Neural progenitor cell (in vitro differentiated cells): ENCODE measurements at regions not wholly inside any gene's neighbourhood (a gene's known extent, or its start where the extent isn't known, plus 50 kb on each side); places are given as distances from the start of the nearest gene placed in this dataset.

Experiments
- DNase-seq: peaks from one replicate; pipeline ENCODE4 v3.0.0-alpha.2; 2016; ENCODE audit warnings: low spot score
- H2AFZ ChIP-seq: fragments of 200-600 bp; sonication (generic); replicated peaks from 2 replicates; pipeline ENCODE4 v1.6.1; 2016; ENCODE audit warnings: antibody characterized with exemption
- H3F3A ChIP-seq: fragments of 200-600 bp; sonication (generic); 2 replicates; pipeline ENCODE4 v1.6.1; 2016; ENCODE audit warnings: antibody characterized with exemption, low read depth
- H3K27ac ChIP-seq: fragments of 200-600 bp; sonication (generic); 2 replicates; pipeline ENCODE4 v1.5.1; 2016; ENCODE audit warnings: mild to moderate bottlenecking
- H3K27me3 ChIP-seq: fragments of 200-600 bp; sonication (generic); 2 replicates; pipeline ENCODE4 v1.6.1; 2016; ENCODE audit warnings: mild to moderate bottlenecking, moderate library complexity
- H3K36me3 ChIP-seq: fragments of 200-600 bp; sonication (generic); 2 replicates; pipeline ENCODE4 v1.5.1; 2016
- H3K4me1 ChIP-seq: fragments of 200-600 bp; sonication (generic); 2 replicates; pipeline ENCODE4 v1.6.1; 2016; ENCODE audit warnings: mixed run types
- H3K4me2 ChIP-seq: fragments of 200-600 bp; sonication (generic); 2 replicates; pipeline ENCODE4 v1.6.1; 2016
- H3K4me3 ChIP-seq: fragments of 200-600 bp; sonication (generic); 2 replicates; pipeline ENCODE4 v1.5.1; 2016
- H3K79me2 ChIP-seq: fragments of 200-600 bp; sonication (generic); 2 replicates; pipeline ENCODE4 v1.6.1; 2016; ENCODE audit warnings: low read depth
- H3K9ac ChIP-seq: fragments of 200-600 bp; sonication (generic); 2 replicates; pipeline ENCODE4 v1.6.1; 2016
- H3K9me3 ChIP-seq: fragments of 200-600 bp; sonication (generic); 2 replicates; pipeline ENCODE4 v1.5.1; 2016; ENCODE audit warnings: low read depth
- H4K20me1 ChIP-seq: fragments of 200-600 bp; sonication (generic); 2 replicates; pipeline ENCODE4 v1.6.1; 2016; ENCODE audit warnings: low read depth
- H3K27ac Mint-ChIP-seq: 3 replicates; pipeline ENCODE4 v1.8.0; 2021; ENCODE audit warnings: mixed read lengths
- H3K27me3 Mint-ChIP-seq: 2 replicates; pipeline ENCODE4 v1.8.0; 2022; ENCODE audit warnings: low read depth, mild to moderate bottlenecking, inconsistent platforms, moderate library complexity, mixed read lengths; ENCODE audit not compliant: insufficient read depth
- H3K36me3 Mint-ChIP-seq: 3 replicates; pipeline ENCODE4 v1.8.0; 2021; ENCODE audit warnings: mixed read lengths
- H3K4me1 Mint-ChIP-seq: 3 replicates; pipeline ENCODE4 v1.8.0; 2021; ENCODE audit warnings: mixed read lengths
- H3K4me3 Mint-ChIP-seq: 3 replicates; pipeline ENCODE4 v1.8.0; 2021; ENCODE audit warnings: mild to moderate bottlenecking, moderate library complexity, mixed read lengths
- H3K9me3 Mint-ChIP-seq: 3 replicates; pipeline ENCODE4 v1.8.0; 2020; ENCODE audit warnings: mixed read lengths
- EZH2 ChIP-seq: fragments of 200-600 bp; sonication (generic); IDR thresholded peaks from 2 replicates; pipeline ENCODE4 v1.6.1; 2017; ENCODE audit warnings: antibody characterized with exemption, mild to moderate bottlenecking, moderate library complexity
- EZH2phosphoT487 ChIP-seq: fragments of 200-600 bp; sonication (generic); IDR thresholded peaks from 2 replicates; pipeline ENCODE4 v1.6.1; 2017; ENCODE audit warnings: antibody characterized with exemption
- TF ChIP-seq, protein P1 (sequence below): fragments of 200-600 bp; sonication (generic); IDR thresholded peaks from 2 replicates; pipeline ENCODE4 v1.5.1; 2017; ENCODE audit warnings: antibody characterized with exemption, mild to moderate bottlenecking

DNA sequence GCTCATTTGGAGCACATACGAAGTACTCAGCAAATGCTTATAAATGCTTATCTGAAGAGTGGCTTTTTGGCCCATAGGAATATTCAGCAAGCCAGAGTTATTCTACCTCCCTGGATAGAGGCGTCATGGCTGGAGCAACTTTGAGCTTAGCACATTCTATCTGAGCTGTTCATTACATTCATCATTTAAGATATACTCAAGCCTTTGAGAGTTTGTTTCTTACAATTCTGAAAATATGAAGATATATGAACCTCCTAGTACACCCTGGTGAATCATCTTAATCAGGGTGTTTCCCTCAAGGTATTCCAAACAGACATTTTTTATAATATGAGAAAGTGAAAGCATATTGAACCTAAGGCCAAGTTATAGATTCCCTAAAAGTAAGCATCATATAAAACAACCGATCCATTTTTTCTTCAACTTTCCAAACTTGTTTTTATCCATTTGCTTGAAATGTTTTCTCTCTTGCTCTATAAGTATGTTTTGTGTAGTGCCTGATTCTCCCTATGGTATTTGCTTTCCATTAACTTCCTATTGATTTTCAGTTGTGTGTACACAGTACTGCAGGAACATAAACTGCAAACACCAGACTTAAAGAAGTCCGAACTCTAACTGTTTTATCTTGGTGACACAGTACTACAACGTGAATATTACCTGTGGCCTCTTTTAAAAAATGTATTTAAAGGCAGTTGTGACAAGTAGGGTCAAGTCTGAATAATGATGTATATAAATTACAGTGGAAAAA, 139.7 kb upstream of the PTPRK start:
- Mint-ChIP-seq H3K4me1 (peaks cover 8% of the 10 kb centered on the region), H3K27ac (no peak overlapping the region)

GRCh38 chr6:128659276-128659675, 138.9 kb upstream of the PTPRK start:
- H3F3A ChIP-seq = no peaks in the 10 kb centered on the region
- Mint-ChIP-seq H3K27me3 (no peaks in the 10 kb centered on the region), H3K27ac (no peak overlapping the region), H3K4me3 (no peak overlapping the region), H3K36me3 (no peaks in the 10 kb centered on the region), H3K9me3 (no peaks in the 10 kb centered on the region), H3K4me1 (peaks cover 8% of the 10 kb centered on the region)
- no peak for TF ChIP-seq EZH2
- TF ChIP-seq EZH2phosphoT487 = no peak
- TF ChIP-seq, protein P1, sequence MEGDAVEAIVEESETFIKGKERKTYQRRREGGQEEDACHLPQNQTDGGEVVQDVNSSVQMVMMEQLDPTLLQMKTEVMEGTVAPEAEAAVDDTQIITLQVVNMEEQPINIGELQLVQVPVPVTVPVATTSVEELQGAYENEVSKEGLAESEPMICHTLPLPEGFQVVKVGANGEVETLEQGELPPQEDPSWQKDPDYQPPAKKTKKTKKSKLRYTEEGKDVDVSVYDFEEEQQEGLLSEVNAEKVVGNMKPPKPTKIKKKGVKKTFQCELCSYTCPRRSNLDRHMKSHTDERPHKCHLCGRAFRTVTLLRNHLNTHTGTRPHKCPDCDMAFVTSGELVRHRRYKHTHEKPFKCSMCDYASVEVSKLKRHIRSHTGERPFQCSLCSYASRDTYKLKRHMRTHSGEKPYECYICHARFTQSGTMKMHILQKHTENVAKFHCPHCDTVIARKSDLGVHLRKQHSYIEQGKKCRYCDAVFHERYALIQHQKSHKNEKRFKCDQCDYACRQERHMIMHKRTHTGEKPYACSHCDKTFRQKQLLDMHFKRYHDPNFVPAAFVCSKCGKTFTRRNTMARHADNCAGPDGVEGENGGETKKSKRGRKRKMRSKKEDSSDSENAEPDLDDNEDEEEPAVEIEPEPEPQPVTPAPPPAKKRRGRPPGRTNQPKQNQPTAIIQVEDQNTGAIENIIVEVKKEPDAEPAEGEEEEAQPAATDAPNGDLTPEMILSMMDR = no peak
- no peak overlapping the region for H2AFZ ChIP-seq
- no peak overlapping the region for H3K4me3 ChIP-seq
- no peaks in the 10 kb centered on the region for H3K36me3 ChIP-seq
- no peaks in the 10 kb centered on the region for H3K9me3 ChIP-seq
- H3K27me3 ChIP-seq = no peaks in the 10 kb centered on the region
- no peaks in the 10 kb centered on the region for H3K79me2 ChIP-seq
- peaks cover 6% of the 10 kb centered on the region for H3K4me1 ChIP-seq
- H3K9ac ChIP-seq = no peak overlapping the region
- no peaks in the 10 kb centered on the region for H4K20me1 ChIP-seq
- no peak overlapping the region for H3K4me2 ChIP-seq
- no peak overlapping the region for H3K27ac ChIP-seq
- no peak for DNase-seq

More for the DNA sequence above, 139.7 kb upstream of the PTPRK start:
- Histone ChIP-seq H3K36me3 (no peaks in the 10 kb centered on the region), H3K4me3 (no peak overlapping the region), H2AFZ (no peak overlapping the region), H3F3A (no peaks in the 10 kb centered on the region), H3K9ac (no peak overlapping the region), H3K27ac (no peak overlapping the region), H3K27me3 (no peaks in the 10 kb centered on the region), H3K4me1 (peaks cover 6% of the 10 kb centered on the region), H4K20me1 (no peaks in the 10 kb centered on the region), H3K9me3 (no peaks in the 10 kb centered on the region), H3K79me2 (no peaks in the 10 kb centered on the region), H3K4me2 (no peak overlapping the region)
- H3K4me3 Mint-ChIP-seq = no peak overlapping the region
- TF ChIP-seq, protein P1 = no peak
- TF ChIP-seq EZH2phosphoT487 (no peak), EZH2 (no peak)
- no peak for DNase-seq
- no peaks in the 10 kb centered on the region for H3K9me3 Mint-ChIP-seq
- no peaks in the 10 kb centered on the region for H3K36me3 Mint-ChIP-seq
- H3K27me3 Mint-ChIP-seq = no peaks in the 10 kb centered on the region

- H2AFZ ChIP-seq = no peak overlapping the region
- no peak overlapping the region for H3K4me3 ChIP-seq
- Mint-ChIP-seq H3K4me1 (peaks cover 8% of the 10 kb centered on the region), H3K4me3 (no peak overlapping the region), H3K9me3 (no peaks in the 10 kb centered on the region), H3K27ac (no peak overlapping the region), H3K36me3 (no peaks in the 10 kb centered on the region), H3K27me3 (no peaks in the 10 kb centered on the region)
- no peaks in the 10 kb centered on the region for H4K20me1 ChIP-seq
- H3K4me2 ChIP-seq = no peak overlapping the region
- H3K79me2 ChIP-seq = no peaks in the 10 kb centered on the region
- no peak overlapping the region for H3K9ac ChIP-seq
- H3K4me1 ChIP-seq = peaks cover 6% of the 10 kb centered on the region
- TF ChIP-seq, protein P1 = no peak
- TF ChIP-seq EZH2 (no peak), EZH2phosphoT487 (no peak)
- no peaks in the 10 kb centered on the region for H3F3A ChIP-seq
- H3K36me3 ChIP-seq = no peaks in the 10 kb centered on the region
- DNase-seq = no peak
- no peak overlapping the region for H3K27ac ChIP-seq
- no peaks in the 10 kb centered on the region for H3K9me3 ChIP-seq
- H3K27me3 ChIP-seq = no peaks in the 10 kb centered on the region
Observed at GRCh38 chr6:128657181-128657580, 136.8 kb upstream of the PTPRK start.
